Left lung (tissue), 4 donors: ENCODE measurements at regions not wholly inside any gene's neighbourhood (a gene's known extent, or its start where the extent isn't known, plus 50 kb on each side); places are given as distances from the start of the nearest gene placed in this dataset.

Experiments used
- ATAC-seq: fragments of 200-7000 bp; cut with Tn5 transposase; one replicate; pipeline ENCODE4 v1.9.1; 2020; ENCODE audit warnings: moderate library complexity
- DNase-seq, 4 donors: peaks; one replicate each; pipeline ENCODE4 v3.0.0-alpha.2; 2013 to 2020
- H3K27ac ChIP-seq, 2 donors: fragments of 200-600 bp; sonication (generic) in 1 of 2; one replicate each; pipeline versions ENCODE4 v1.5.0 to v1.8.0; 2020 to 2021
- H3K27me3 ChIP-seq, 2 donors: fragments of 200-600 bp; sonication (generic) in 1 of 2; one replicate each; pipeline versions ENCODE4 v1.5.0 to v1.8.0; 2020 to 2021
- H3K36me3 ChIP-seq, 2 donors: fragments of 200-600 bp; sonication (generic) in 1 of 2; one replicate each; pipeline versions ENCODE4 v1.5.0 to v1.8.0; 2020 to 2021
- H3K4me1 ChIP-seq, 2 donors: fragments of 200-600 bp; one replicate each; pipeline ENCODE4 v1.8.0; 2021
- H3K4me3 ChIP-seq, 2 donors: fragments of 200-600 bp; sonication (generic) in 1 of 2; one replicate each; pipeline versions ENCODE4 v1.5.0 to v1.8.0; 2020 to 2021; ENCODE audit warnings: mild to moderate bottlenecking in 1 of 2
- H3K9me3 ChIP-seq, 2 donors: fragments of 200-600 bp; sonication (generic) in 1 of 2; one replicate each; pipeline versions ENCODE4 v1.5.0 to v1.8.0; 2020 to 2021
- CTCF ChIP-seq, 2 donors: fragments of 200-600 bp; sonication (generic) in 1 of 2; IDR thresholded peaks; one replicate each; pipeline versions ENCODE4 v1.5.0 to v1.8.0; 2021; ENCODE audit warnings: antibody characterized with exemption in 2 of 2
- intact Hi-C, 2 donors: fragments of 100-400 bp; cut with DNase I; formaldehyde crosslinking; loops; one replicate each; pipeline versions ENCODE4 v1.11.2 to v1.14.2; 2022
- donor health status: DM: no; HTN: yes; CAD: no.
- donor health status: DM: no; HTN: no; CAD: no.

GRCh38 chr4:94006932-94007331, 178.4 kb downstream of the ATOH1 start:
- Histone ChIP-seq H3K27ac (no peak overlapping the region), H3K4me3 (no peak overlapping the region), H3K4me1 (no peaks in the 10 kb centered on the region), H3K9me3 (no peaks in the 10 kb centered on the region), H3K27me3 (no peaks in the 10 kb centered on the region), H3K36me3 (no peaks in the 10 kb centered on the region)
- no peak for TF ChIP-seq CTCF (IDR thresholded peaks at IDR 0.05)
- ATAC-seq (no peak), DNase-seq (no peak)
- intact Hi-C loops = no loop called here

- TF ChIP-seq CTCF (IDR thresholded peaks at IDR 0.05) = no peak
- ATAC-seq = no peak
- no peaks in the 10 kb centered on the region for H3K27me3 ChIP-seq
- H3K9me3 ChIP-seq = peaks cover 0 to 3% of the 10 kb centered on the region in 2 donors
- H3K4me1 ChIP-seq = no peaks in the 10 kb centered on the region
- H3K36me3 ChIP-seq = no peaks in the 10 kb centered on the region
- no peak overlapping the region for H3K27ac ChIP-seq
- H3K4me3 ChIP-seq = no peak overlapping the region
- intact Hi-C loops = no loop called here
- DNase-seq = no peak
Observed at GRCh38 chr4:94011190-94011589, 182.6 kb downstream of the ATOH1 start.

GRCh38 chr4:94014484-94015136, 186.1 kb downstream of the ATOH1 start:
- no peak for ATAC-seq
- peaks cover 0 to 9% of the 10 kb centered on the region in 2 donors for H3K9me3 ChIP-seq
- no peak overlapping the region for H3K4me3 ChIP-seq
- H3K4me1 ChIP-seq = no peaks in the 10 kb centered on the region
- no peaks in the 10 kb centered on the region for H3K27me3 ChIP-seq
- TF ChIP-seq CTCF (IDR thresholded peaks at IDR 0.05) = no peak
- H3K36me3 ChIP-seq = no peaks in the 10 kb centered on the region
- H3K27ac ChIP-seq = no peak overlapping the region
- intact Hi-C loops = no loop called here
- DNase-seq = no peak

- no peaks in the 10 kb centered on the region for H3K4me1 ChIP-seq
- intact Hi-C loops = no loop called here
- H3K36me3 ChIP-seq = no peaks in the 10 kb centered on the region
- H3K9me3 ChIP-seq = peaks cover 0 to 11% of the 10 kb centered on the region in 2 donors
- no peak for TF ChIP-seq CTCF (IDR thresholded peaks at IDR 0.05)
- H3K4me3 ChIP-seq = no peak overlapping the region
- no peaks in the 10 kb centered on the region for H3K27me3 ChIP-seq
- DNase-seq = no peak
- no peak overlapping the region for H3K27ac ChIP-seq
- ATAC-seq = no peak
Observed at GRCh38 chr4:94015956-94016355, 187.4 kb downstream of the ATOH1 start.

GRCh38 chr4:94032754-94033153, 174.9 kb upstream of the SMARCAD1 start:
- no peak for ATAC-seq
- H3K27ac ChIP-seq = no peak overlapping the region
- H3K4me1 ChIP-seq = no peaks in the 10 kb centered on the region
- no peaks in the 10 kb centered on the region for H3K27me3 ChIP-seq
- H3K4me3 ChIP-seq = no peak overlapping the region
- H3K9me3 ChIP-seq = no peaks in the 10 kb centered on the region
- no peak for TF ChIP-seq CTCF (IDR thresholded peaks at IDR 0.05)
- intact Hi-C loops = no loop called here
- no peak for DNase-seq
- no peaks in the 10 kb centered on the region for H3K36me3 ChIP-seq
